Activated T-helper 1 cell treated with anti-CD3 and anti-CD28 coated beads, Interleukin-2, amount 50 U/mL, for 16 hours (primary cell): ENCODE measurements at regions not wholly inside any gene's neighbourhood (a gene's known extent, or its start where the extent isn't known, plus 50 kb on each side); places are given as distances from the start of the nearest gene placed in this dataset.

Experiments
- DNase-seq, 2 donors: peaks; one replicate each; pipeline ENCODE4 v3.0.0-alpha.2; 2020; ENCODE audit warnings: low read depth in 1 of 2, low spot score in 1 of 2

- DNase-seq: no peak
These were observed 884.7 kb downstream of the TBC1D22A start for GRCh38 chr22:47647181-47647580.

DNA sequence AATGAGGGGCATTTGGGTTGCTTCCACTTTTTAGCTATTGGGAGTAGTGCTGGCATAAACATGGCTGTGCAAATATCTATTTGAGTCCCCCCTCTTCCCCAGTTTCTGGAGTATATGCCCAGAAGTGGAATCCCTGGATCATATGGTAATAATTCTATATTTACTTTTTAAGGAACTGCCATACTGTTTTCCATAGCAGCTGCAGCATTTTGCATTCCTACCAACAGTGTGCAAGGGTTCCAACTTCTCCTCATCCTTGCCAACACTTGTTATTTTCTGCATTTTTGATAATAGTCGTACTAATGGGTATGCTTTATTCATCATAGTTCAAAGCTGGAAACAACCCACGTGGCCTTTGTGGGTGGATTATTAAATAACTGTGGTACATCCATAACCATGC lies 883.5 kb downstream of the TBC1D22A start:
- DNase-seq: no peak

GRCh38 chr22:47645450-47645914 lies 883.0 kb downstream of the TBC1D22A start:
- no peak for DNase-seq

GRCh38 chr22:47634347-47634746 lies 871.9 kb downstream of the TBC1D22A start:
- no peak for DNase-seq

- DNase-seq: no peak
These were observed 870.7 kb downstream of the TBC1D22A start for GRCh38 chr22:47633111-47633510.

GRCh38 chr22:47632701-47633100 lies 870.3 kb downstream of the TBC1D22A start:
- no peak for DNase-seq

GRCh38 chr22:47631571-47632102 lies 869.2 kb downstream of the TBC1D22A start:
- DNase-seq: no peak

GRCh38 chr22:47630741-47631534 lies 868.5 kb downstream of the TBC1D22A start:
- DNase-seq: no peak

- no peak for DNase-seq
These were observed 867.6 kb downstream of the TBC1D22A start for GRCh38 chr22:47629791-47630655.

DNA sequence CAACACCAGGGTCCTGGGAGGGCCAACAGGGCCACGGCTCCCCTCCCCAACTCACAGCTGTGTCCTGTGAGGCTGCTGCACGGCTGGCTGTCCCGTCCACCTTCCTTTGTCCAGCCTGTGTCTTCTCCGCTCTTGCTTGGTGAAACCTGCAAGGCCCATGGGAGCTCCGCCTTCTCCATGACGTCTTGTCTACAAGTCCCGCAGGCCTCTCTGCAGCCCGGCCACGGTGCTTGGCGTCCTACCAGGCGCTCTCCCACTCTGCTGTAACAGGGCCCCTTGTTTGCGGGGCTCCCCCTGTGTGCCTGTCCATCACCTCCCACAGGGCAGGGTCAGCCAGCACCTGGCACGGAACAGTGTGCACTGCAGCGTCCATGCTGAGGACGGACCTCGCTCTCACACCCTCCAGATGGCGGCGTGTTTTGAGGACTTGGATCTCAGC lies 866.8 kb downstream of the TBC1D22A start:
- DNase-seq: no peak

DNA sequence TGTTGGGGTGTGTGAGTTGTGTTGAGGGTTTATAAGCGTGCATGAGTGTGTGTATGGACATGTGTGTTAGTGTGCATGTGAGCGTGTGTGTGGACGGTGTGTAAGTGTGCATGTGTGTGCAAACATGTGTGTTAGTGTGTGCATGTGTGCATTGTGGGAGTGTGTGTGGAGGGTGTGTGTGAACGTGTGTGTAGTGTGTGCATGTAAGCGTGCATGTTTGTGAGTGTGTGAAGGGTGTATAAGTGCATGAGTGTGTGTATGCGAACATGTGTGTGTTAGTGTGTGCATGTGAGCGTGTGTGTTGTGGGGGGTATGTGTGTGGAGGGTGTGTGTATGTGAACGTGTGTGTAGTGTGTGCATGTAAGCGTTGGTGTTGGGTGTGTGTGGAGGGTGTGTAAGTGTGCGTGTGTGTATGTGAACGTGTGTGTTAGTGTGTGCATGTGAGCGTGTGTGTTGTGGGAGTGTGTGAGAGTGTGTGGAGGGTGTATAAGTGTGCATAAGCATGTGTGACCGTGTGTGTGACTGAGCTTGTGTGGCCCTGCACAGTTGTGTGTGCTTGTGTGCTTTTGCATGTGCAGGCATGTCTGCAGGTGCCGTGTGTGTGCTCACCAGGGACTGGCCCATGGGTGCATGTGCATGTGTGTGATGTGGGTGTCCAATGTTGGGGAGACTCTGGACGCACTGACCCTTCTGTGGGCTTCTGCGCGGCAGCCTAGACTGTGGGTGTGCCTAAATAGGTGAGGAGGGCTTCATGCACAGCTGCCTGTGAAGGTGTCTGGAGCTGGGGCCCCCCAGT lies 866.2 kb downstream of the TBC1D22A start:
- DNase-seq: no peak

DNA sequence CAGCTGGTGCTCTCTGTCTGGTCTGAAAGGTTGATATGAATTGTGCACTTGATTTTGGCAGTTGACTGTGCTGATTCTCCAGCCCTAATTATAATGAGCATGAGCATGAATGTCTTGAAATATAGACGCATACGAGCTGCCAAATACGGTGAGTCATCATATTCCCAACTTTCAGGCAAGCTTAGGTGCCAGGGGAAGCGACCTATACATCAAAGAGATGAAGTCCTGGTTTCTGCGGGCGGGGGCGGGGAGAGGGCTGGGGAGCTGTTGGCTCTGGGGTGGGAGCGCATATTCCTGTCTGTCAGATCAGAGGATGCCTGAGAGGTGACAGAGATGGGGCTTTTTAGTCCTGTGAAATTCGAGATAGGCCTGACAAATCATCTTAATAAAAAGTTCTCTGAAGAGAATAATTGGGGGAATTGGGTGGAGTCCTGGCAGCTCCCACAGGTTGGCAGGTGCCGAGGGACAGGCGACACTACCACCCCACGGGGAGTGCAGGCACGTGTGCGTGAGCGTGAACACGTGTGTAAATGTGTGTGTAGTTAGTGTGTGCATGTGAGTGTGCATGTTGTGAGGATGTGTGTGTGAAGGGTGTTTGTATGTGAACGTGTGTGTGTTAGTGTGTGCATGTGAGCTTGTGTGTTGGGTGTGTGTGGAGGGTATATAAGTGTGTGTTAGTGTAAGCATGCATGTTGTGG lies 865.3 kb downstream of the TBC1D22A start:
- no peak for DNase-seq

DNA sequence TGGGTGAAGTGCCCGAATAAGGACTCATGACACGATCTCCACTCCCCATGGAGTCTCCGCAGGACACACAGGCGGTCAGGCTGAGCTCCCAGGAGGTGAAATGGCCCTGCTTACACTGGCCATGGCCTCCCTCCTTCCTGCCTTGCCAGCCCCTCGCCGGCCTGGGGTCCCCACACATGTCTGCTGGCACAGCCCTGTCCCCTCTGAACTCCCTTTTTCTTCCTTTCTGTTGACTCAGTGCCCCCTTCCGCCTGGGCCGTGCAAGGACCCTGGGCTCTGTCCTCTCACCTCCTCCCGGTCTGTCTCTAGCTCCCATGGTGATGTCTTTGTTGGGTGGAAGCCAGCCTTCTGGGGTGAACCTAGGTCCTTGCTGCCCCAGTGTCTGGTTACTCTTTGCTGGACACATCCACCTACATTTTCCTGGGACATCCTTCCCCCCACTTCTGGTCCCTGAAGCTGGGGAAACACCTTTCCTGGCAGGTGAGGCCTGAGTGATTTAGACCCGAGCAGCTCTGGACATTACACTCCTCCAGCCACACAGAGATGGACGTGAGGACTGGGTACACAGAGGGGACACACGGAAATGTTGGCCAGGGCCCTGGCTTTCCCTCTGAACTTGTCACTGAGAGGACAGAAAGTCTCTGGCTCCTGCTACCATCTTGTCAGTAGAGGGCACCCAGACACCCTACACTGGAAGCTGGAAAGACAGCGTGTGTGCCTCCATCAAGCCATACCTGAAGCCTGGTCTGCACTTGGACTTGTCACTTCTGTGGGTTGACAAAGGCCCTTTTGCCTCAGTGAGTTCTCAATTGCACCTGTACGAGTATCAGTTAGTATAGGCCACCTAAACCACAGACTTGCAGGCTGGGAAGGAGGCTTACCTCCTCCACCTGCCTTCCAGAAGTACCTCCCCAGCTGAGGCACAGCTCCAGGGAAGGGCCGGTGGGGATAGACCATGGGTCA lies 864.3 kb downstream of the TBC1D22A start:
- no peak for DNase-seq

- DNase-seq: no peak
These were observed 863.3 kb downstream of the TBC1D22A start for GRCh38 chr22:47625531-47626427.

- no peak for DNase-seq
These were observed 862.5 kb downstream of the TBC1D22A start for GRCh38 chr22:47625013-47625385.

DNA sequence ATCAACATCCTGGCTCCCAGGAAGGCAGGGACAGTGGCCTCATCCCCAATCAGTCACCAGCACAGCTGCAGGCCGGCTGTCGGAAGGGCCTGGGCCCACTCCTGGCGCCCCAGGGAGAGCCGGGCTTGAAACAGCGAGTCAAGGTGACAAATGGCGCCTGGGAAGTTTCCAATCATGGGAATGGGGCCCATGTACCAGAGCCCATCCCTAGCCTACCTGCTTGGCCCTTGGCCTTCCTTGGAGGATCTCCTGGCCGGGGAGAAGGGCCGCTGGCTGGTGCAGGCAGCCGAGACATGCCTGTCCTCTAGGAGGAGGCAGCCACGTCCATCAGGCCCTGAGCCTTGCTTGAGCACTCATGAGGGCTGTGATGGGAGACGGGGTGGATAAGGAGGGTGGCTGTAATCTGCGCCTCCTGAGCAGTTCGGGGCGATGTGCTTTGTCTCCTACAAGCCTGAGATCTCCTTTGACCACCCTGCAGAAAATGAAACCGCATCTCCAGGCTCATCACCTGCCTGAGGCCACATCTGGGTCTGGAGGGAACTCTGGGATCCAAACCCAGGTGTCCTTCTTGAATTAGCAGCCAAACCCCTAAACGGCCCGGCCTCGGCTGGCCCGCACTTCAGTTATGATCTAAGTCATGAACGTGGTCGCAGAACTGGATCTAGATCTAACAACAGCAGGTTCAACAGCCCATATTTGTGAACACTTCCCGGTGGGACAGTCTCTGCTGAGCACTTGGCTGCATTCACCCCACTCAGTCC lies 862.0 kb downstream of the TBC1D22A start:
- DNase-seq: no peak

DNA sequence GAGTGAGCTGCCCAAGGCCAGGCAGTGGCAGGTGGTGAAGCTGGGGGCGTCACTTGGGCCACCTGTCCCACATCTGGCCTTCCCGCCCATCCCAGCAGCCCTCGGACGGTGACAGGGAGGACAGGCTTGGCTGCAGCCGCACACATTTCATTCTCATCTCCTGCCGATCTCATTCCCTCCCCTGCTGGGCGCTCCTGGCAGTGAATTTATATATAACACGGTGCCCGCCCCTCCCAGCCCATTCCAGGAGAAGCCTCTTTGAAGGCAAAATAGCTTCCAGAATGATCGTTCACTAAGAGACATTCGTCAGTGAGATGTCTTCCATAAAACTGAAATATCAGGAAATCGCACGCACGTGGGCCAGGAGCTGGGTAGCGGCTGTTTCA lies 861.3 kb downstream of the TBC1D22A start:
- no peak for DNase-seq
